Activated T-helper 2 cell treated with anti-CD3 and anti-CD28 coated beads, Interferon-gamma antibody, Interleukin-2, Interleukin-4, amounts not matched to agents 10 μg/mL and 5 μg/mL and 100 μg/mL, durations not matched to agents 14 hours and 24 hours and 36 hours (primary cell): ENCODE measurements at regions not wholly inside any gene's neighbourhood (a gene's known extent, or its start where the extent isn't known, plus 50 kb on each side); places are given as distances from the start of the nearest gene placed in this dataset.

ENCODE experiments used
- DNase-seq: peaks from one replicate; pipeline ENCODE4 v3.0.0; 2021; ENCODE audit warnings: low spot score
- H3K27ac Mint-ChIP-seq: one replicate; pipeline ENCODE4 v1.8.0; 2021; ENCODE audit warnings: mixed read lengths
- H3K27me3 Mint-ChIP-seq: one replicate; pipeline ENCODE4 v1.8.0; 2021; ENCODE audit warnings: low read depth, mixed read lengths
- H3K36me3 Mint-ChIP-seq: one replicate; pipeline ENCODE4 v1.8.0; 2021; ENCODE audit warnings: low read depth, mixed read lengths
- H3K4me1 Mint-ChIP-seq: one replicate; pipeline ENCODE4 v1.8.0; 2021; ENCODE audit warnings: low read depth, mixed read lengths
- H3K4me3 Mint-ChIP-seq: one replicate; pipeline ENCODE4 v1.8.0; 2021; ENCODE audit warnings: low read depth, mild to moderate bottlenecking, moderate library complexity, mixed read lengths
- H3K9me3 Mint-ChIP-seq: one replicate; pipeline ENCODE4 v1.8.0; 2021; ENCODE audit warnings: mixed read lengths
- intact Hi-C: fragments of 100-400 bp; cut with micrococcal nuclease; formaldehyde crosslinking; loops from one replicate; pipeline ENCODE4 v1.15.1; 2023

DNA sequence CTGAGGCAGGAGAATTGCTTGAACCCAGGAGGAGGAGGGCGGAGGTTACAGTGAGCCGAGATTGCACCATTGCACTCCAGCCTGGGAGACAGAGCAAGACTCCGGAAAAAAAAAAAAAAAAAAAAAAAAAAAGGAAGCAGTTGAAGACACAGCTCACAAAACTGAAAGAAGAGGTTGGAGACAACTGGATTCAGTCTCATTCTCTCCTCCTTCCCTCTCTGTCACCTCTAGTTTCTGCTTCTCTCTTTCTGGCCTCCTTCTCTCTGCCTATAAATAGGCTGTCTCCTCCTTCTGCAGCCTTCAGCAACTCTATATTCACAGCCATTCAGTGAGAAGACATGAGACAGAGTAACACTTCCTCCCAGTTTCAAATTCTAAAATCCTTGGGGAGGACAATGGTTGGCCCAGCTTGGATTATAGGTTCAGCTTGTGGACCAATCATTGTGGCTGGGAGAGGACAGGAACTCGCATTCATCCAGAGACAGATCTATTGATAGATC is 125.6 kb upstream of the HABP2 start:
- H3K36me3 Mint-ChIP-seq, result no peaks in the 10 kb centered on the region
- H3K4me1 Mint-ChIP-seq, result no peaks in the 10 kb centered on the region
- H3K9me3 Mint-ChIP-seq, result no peaks in the 10 kb centered on the region
- intact Hi-C loops, result no loop called here
- H3K4me3 Mint-ChIP-seq, result no peak overlapping the region
- DNase-seq, result no peak
- no peak overlapping the region for H3K27ac Mint-ChIP-seq
- no peaks in the 10 kb centered on the region for H3K27me3 Mint-ChIP-seq

DNA sequence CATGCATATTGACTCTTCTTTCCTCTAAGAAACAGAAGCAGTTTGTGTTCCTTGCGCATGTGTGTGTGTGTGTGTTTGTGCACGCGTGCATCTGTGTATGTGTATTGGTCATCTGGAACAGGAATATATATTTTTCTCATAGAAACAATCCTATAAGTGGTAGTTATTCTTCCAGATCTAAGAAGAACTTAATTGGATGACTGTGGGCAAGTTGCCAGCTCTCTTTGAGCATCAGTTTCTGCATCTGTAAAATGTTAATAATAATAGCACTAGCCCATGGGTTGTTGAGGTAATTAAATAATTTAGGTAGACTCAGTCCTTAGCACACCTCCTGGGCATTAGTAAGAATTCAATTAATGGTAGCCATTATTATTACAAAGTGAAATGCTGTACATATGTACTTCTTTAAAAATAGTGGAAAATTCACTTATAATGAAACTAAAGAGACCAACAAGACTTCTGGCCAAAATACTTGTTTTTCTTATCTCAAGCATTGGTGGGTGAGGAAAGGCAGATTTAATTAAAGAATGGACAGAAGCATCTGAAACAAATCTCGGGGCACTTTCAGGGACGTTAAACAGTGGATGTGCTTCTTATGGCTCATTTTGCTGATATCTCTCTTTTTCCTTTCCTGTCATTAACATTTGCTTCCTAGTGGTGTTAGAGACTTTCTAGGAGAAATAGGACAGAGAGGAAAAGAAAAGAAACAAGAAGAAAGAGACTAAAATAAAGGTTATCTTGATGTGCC is 124.9 kb upstream of the HABP2 start:
- H3K27ac Mint-ChIP-seq, result no peak overlapping the region
- H3K36me3 Mint-ChIP-seq, result no peaks in the 10 kb centered on the region
- no peak overlapping the region for H3K4me3 Mint-ChIP-seq
- no peaks in the 10 kb centered on the region for H3K27me3 Mint-ChIP-seq
- H3K9me3 Mint-ChIP-seq, result no peaks in the 10 kb centered on the region
- intact Hi-C loops, result no loop called here
- no peak for DNase-seq
- no peaks in the 10 kb centered on the region for H3K4me1 Mint-ChIP-seq

DNA sequence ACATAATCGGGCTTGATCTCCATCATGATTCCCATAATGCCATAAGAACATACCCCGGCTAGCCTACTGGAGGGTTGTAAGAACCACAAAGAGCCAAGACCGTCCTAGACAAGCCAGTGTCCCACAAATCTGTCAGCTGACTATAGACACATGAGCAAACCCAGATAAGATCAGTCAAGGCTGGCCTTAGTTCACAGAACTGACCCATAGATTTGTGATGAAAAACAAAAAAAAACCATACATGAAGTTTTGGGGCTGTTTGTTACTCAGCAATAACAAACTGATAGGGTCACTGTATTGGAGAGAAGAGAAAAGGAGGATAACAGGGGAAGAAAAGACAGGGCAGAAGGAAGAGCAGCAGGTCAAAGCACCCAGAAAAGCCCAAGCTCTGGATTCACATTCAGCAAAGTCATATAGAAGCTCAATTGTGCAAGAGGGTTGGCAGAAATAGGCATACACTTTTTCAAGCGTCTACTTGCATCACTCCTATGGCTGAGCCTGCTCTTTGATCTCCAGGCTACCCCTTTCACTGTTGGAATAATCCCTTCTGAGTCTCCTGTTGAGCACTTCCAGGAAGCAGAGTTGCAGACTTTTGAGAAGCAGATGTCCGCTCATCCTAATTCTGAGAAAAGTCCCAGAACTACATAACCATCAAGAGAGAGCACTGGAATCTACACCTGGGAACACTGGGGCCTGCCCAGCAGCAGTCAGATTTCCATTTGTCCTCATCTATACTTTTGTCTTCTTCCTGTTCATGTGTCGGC is 122.0 kb upstream of the HABP2 start:
- Mint-ChIP-seq H3K9me3 (no peaks in the 10 kb centered on the region), H3K27me3 (no peaks in the 10 kb centered on the region), H3K36me3 (no peaks in the 10 kb centered on the region), H3K4me3 (no peak overlapping the region), H3K4me1 (no peaks in the 10 kb centered on the region), H3K27ac (no peak overlapping the region)
- no peak for DNase-seq
- intact Hi-C loops, result no loop called here

DNA sequence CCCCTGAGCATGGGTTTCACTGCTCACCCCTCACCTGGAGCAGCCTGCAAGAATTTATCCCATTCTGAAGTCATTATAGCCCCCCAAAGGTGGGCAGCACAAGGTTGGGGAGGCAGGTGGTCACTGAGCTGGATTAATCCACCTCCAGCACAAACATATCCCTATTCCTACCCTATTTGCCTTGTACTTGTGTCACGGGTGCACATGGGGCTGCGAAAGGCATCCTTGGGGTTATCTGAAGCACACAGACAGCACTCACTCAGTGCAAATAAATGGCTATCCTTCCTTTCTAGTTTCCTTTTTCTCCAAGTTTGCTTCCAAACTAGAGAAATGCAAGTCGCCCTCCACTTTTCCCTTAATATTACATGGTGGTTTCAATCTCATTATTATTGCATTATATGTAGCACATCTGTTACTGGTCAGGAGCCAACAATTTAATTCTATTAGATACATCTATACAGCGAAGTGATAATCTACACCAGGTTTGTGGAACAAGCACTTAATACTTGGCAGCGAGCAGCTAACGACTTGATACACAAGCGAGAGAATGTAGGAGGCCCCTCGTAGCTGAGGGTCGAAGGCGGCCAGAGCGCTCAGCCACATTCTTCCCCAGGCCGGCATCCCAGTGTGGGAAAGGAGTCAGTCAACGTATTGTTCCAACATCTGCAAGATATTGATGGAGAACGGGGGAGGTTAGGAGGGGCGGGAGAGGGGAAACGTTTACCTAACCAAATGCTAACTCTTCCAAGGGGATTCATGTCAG is 121.3 kb upstream of the HABP2 start:
- H3K36me3 Mint-ChIP-seq, result no peaks in the 10 kb centered on the region
- no peaks in the 10 kb centered on the region for H3K4me1 Mint-ChIP-seq
- H3K27me3 Mint-ChIP-seq, result no peaks in the 10 kb centered on the region
- H3K4me3 Mint-ChIP-seq, result no peak overlapping the region
- intact Hi-C loops, result no loop called here
- H3K27ac Mint-ChIP-seq, result no peak overlapping the region
- DNase-seq, result no peak
- H3K9me3 Mint-ChIP-seq, result no peaks in the 10 kb centered on the region

DNA sequence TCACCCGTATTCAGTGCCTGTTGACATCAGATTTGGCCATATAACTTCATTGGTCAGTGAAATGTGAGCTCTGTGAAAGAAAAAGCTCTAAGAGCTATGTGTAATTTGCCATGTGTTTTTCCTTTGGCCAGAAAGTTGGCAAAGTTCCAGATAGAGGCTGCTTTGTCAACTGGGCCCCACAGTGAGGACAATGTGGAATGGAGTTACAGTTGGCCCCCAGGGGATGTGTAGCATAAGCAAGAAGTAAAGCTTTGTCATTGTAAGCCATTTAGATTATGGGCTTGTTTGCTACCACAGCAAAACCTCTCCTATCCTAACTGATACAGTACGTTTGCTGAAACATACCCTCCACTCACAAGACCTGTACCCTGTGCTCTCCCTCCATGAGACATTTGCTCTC is 119.1 kb upstream of the HABP2 start:
- H3K9me3 Mint-ChIP-seq, result no peaks in the 10 kb centered on the region
- no peaks in the 10 kb centered on the region for H3K27me3 Mint-ChIP-seq
- no peak overlapping the region for H3K4me3 Mint-ChIP-seq
- H3K36me3 Mint-ChIP-seq, result no peaks in the 10 kb centered on the region
- intact Hi-C loops, result no loop called here
- H3K27ac Mint-ChIP-seq, result no peak overlapping the region
- H3K4me1 Mint-ChIP-seq, result no peaks in the 10 kb centered on the region
- no peak for DNase-seq

DNA sequence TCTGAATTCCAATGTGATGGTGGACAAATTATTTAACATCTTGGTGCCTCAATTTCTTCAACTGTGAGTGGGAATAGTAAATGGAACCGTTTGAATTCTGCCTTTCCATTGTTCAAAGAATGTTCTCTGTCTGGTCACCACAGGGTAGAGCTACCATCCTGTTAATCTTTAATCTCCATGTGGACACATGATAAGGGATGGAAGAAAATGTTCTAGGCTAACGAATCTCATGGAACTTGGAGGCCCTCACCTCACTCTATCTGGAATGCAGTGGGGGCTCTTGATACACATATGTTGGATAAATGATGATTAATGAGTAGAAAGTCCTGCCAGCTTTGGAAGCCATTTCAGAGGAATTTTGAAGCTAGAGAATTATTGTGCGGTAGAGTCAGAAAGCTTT is 118.5 kb upstream of the HABP2 start:
- intact Hi-C loops, result no loop called here
- Mint-ChIP-seq H3K4me1 (no peaks in the 10 kb centered on the region), H3K9me3 (no peaks in the 10 kb centered on the region), H3K4me3 (no peak overlapping the region), H3K36me3 (no peaks in the 10 kb centered on the region), H3K27ac (no peak overlapping the region), H3K27me3 (no peaks in the 10 kb centered on the region)
- DNase-seq, result no peak

DNA sequence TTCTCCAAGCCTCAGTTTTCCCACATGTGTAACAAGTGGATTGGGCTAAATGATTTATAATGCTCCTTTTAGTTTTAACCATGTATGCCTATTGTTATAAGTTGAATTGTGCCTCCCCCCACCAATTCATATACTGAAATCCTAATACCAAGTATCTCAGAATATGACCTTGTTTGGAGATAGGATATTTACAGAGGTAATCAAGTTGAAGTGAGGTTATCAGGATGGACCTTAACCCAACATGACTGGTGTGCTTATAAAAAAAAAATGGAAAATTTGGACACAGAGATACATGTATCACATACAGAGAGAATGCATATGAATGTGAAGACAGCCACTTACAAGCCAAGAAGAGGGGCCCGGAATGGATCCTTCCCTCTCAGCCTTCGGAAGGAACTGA is 117.9 kb upstream of the HABP2 start:
- intact Hi-C loops, result no loop called here
- no peaks in the 10 kb centered on the region for H3K36me3 Mint-ChIP-seq

DNA sequence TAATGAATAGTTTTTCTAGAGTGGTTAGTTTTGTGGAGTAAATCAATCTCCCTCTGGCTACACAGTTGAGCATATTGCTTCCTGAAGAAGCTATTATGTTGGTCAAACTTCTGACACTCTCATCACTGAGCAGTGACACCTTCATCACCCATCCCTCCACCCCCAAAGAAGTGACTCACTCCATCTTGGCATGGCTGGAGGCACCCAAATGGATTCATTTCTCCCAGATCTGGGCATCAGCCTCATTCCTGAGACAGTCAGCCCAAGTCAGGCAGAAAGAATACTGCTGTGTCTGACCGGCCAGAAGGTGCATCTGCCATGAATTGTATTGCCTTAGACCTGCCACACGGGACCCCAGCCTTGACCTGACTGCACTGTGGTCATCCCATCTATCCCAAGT is 117.0 kb upstream of the HABP2 start:
- no peaks in the 10 kb centered on the region for H3K9me3 Mint-ChIP-seq
- no peak overlapping the region for H3K27ac Mint-ChIP-seq
- intact Hi-C loops, result no loop called here
- no peak overlapping the region for H3K4me3 Mint-ChIP-seq
- no peaks in the 10 kb centered on the region for H3K36me3 Mint-ChIP-seq
- no peaks in the 10 kb centered on the region for H3K27me3 Mint-ChIP-seq
- DNase-seq, result no peak
- no peaks in the 10 kb centered on the region for H3K4me1 Mint-ChIP-seq

More for the DNA sequence above, 117.9 kb upstream of the HABP2 start:
- H3K4me3 Mint-ChIP-seq, result no peak overlapping the region
- no peaks in the 10 kb centered on the region for H3K4me1 Mint-ChIP-seq
- H3K27ac Mint-ChIP-seq, result no peak overlapping the region
- H3K9me3 Mint-ChIP-seq, result no peaks in the 10 kb centered on the region
- no peak for DNase-seq
- no peaks in the 10 kb centered on the region for H3K27me3 Mint-ChIP-seq

DNA sequence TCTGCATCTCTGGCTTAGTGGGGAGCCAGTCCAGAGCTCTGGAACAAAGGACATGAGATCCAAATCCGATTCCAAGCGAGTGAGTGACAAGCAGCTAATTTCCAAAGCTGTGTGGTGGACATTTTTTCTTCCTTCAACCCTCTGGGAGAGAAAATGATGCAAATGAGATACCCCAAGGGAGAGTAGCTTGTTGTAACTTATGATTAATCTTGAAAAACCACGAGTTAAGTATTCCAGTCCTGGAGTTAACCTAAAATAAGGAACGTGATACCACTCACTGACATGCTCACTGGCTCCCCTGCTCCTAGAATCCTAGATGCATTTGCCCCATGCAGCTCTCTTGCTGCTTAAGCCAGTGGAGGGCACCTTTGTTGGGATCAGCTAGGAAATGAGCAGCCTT is 116.0 kb upstream of the HABP2 start:
- intact Hi-C loops, result no loop called here
- H3K4me3 Mint-ChIP-seq, result no peak overlapping the region
- no peaks in the 10 kb centered on the region for H3K36me3 Mint-ChIP-seq
- no peaks in the 10 kb centered on the region for H3K27me3 Mint-ChIP-seq
- H3K27ac Mint-ChIP-seq, result no peak overlapping the region
- DNase-seq, result no peak
- no peaks in the 10 kb centered on the region for H3K9me3 Mint-ChIP-seq
- H3K4me1 Mint-ChIP-seq, result no peaks in the 10 kb centered on the region

DNA sequence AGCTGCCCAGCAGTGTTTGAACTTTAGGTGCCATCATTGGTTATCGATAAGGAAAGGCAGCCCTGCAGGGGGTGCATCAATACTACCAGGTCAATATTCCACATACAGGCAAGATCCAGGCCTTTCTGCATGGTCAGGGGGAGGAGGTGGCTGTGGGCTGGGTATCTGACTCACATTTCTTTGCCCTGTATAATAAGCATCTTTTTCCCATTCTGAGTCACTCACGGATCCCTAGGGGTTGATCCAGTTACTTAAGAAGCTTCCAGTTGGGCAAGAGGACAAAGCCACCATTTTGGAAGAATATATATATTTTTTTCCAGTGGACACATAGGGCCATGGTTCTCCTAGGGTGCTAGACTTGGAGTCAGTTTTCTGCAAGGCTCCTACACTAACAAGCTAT is 114.2 kb upstream of the HABP2 start:
- intact Hi-C loops, result no loop called here
- no peak overlapping the region for H3K4me3 Mint-ChIP-seq
- H3K4me1 Mint-ChIP-seq, result no peaks in the 10 kb centered on the region
- no peak for DNase-seq
- no peaks in the 10 kb centered on the region for H3K36me3 Mint-ChIP-seq
- no peaks in the 10 kb centered on the region for H3K9me3 Mint-ChIP-seq
- no peaks in the 10 kb centered on the region for H3K27me3 Mint-ChIP-seq
- H3K27ac Mint-ChIP-seq, result no peak overlapping the region

DNA sequence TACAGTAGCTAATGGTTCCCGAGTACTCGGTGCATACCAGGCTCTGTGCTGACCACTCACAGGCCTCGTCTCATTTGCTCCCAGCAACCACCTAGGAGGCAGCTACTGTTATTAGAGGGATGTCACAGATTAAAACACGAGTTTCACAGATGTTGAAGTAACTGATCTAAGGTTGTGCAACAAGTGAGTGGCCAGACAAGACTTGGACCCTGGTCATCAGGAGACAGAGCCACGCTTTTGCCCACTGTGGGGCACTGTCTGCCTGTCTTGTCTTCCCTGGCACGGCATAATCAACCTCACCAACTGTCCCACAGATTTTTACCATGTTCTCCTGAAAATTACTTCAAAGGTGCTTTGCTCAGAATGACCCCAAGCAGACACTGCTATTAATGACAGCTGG is 111.6 kb upstream of the HABP2 start:
- intact Hi-C loops, result no loop called here
- Mint-ChIP-seq H3K27me3 (no peaks in the 10 kb centered on the region), H3K9me3 (no peaks in the 10 kb centered on the region), H3K4me3 (no peak overlapping the region), H3K36me3 (no peaks in the 10 kb centered on the region), H3K4me1 (no peaks in the 10 kb centered on the region), H3K27ac (no peak overlapping the region)
- no peak for DNase-seq

DNA sequence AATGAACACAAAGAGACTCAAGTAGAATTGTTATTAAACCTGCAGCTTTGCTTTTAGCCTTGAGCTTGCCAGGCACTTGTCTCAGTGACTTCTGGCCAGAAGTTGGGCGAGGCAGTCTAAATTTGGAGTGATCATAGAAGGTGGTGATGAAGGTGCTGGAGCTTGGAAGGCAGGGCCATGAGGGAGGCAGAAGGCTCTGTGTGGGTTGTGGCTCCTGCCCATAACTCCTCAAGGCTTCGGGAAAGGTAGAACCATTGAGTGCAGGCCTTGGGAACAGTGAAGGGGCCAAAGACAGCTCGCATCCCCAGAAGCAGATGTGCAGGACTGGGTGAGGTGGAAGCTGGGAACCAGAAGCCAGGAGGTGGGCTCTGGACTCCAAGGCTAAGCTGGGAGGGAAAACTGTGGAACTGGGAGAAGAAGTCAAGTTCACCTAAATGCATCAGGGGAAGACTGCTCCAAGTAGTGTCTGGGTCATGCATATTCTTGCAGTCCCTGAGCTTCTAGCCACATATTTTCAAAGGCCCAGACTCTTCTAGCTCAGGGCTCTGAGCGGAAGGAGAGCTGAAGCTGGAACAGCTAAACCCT is 111.1 kb upstream of the HABP2 start:
- Mint-ChIP-seq H3K4me3 (no peak overlapping the region), H3K27me3 (no peaks in the 10 kb centered on the region), H3K9me3 (no peaks in the 10 kb centered on the region), H3K27ac (no peak overlapping the region), H3K36me3 (no peaks in the 10 kb centered on the region), H3K4me1 (no peaks in the 10 kb centered on the region)
- no peak for DNase-seq
- intact Hi-C loops, result no loop called here

DNA sequence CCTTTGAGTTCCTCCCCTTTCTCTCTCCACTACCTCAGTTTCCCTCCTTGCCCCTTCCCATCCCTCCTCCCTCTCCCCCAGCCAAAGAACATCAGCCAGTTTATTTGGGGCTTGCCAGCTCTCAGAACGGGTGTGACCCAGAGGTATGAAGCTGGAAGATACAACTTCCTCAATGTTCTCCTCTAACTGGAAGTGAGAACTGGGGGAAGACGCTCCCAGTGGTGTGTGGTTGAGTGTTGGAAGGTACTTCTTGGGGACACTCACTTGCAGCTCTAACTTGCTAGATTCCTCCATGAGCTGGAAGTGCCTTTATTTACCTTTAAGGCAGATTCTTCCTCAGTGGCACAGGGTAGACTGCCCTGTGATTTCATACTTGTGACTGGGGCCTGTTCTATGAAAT is 110.5 kb upstream of the HABP2 start:
- Mint-ChIP-seq H3K27ac (no peak overlapping the region), H3K36me3 (no peaks in the 10 kb centered on the region), H3K9me3 (no peaks in the 10 kb centered on the region), H3K4me3 (no peak overlapping the region), H3K4me1 (no peaks in the 10 kb centered on the region), H3K27me3 (no peaks in the 10 kb centered on the region)
- no peak for DNase-seq
- intact Hi-C loops, result no loop called here
